ENCODE measurements at regions not wholly inside any gene's neighbourhood (a gene's known extent, or its start where the extent isn't known, plus 50 kb on each side); places are given as distances from the start of the nearest gene placed in this dataset.
"Not testable (repeated sequence)": the region's sequence is repeated elsewhere in the genome, so short reads cannot be mapped to it uniquely, and the experiment has no call there.

DNA sequence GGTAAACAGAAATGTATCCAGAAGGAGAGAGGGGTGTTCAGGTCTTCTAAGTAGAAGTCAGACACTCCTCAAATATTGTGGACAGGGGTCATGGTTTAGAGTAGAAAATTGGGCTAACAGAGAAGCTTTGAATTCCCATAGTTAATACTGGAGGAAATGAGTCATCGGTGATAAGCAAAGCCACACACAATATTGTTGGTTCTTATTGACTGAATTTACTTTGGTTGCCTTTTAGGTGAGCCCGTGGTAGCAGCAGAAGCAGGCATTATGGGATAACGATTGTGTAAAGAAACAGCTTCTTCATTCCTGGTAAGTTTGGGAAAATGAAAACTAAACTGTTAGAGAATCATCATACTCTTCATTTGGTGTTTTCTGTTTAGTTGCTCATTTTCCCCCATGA lies 110.2 kb upstream of the VKORC1L1 start:
- FAIRE-seq; H3K27ac ChIP-seq (ENCODE audit: control insufficient read depth, insufficient read depth, low read length); H3K9me1 ChIP-seq (ENCODE audit: control insufficient read depth, extremely low read depth, insufficient read depth, low read length); H3K27me3 ChIP-seq (ENCODE audit: control insufficient read depth, extremely low read depth, insufficient read depth, low read length); dilution Hi-C loops (cut with MboI; ENCODE audit: extremely low pct_ligation_motif_present, low sequenced_read_pairs); H3K4me2 ChIP-seq (ENCODE audit: control insufficient read depth, extremely low read depth, insufficient read depth, low read depth, low read length); H3K4me1 ChIP-seq (ENCODE audit: control insufficient read depth, extremely low read depth, insufficient read depth, low read length); H2AFZ ChIP-seq (ENCODE audit: control insufficient read depth, low read length); H4K20me1 ChIP-seq (ENCODE audit: control insufficient read depth, extremely low read depth, insufficient read depth, low read length); DNase-seq (ENCODE audit: low read depth, low spot score); H3K9me3 ChIP-seq (ENCODE audit: control insufficient read depth, low read depth, low read length); H3K36me3 ChIP-seq (ENCODE audit: control insufficient read depth in 2 of 2, extremely low read depth in 1 of 2, insufficient read depth in 2 of 2, low read length in 2 of 2); H3K4me3 ChIP-seq (ENCODE audit: control insufficient read depth in 2 of 3, extremely low read depth in 1 of 3, insufficient read depth in 2 of 3, low read depth in 1 of 3, low read length in 3 of 3); H3K9ac ChIP-seq (ENCODE audit: control insufficient read depth, extremely low read depth, insufficient read depth, low read length); H3K79me2 ChIP-seq (ENCODE audit: control insufficient read depth, insufficient read depth, low read length): not testable (repeated sequence)

- H3K27ac ChIP-seq (ENCODE audit: control insufficient read depth, insufficient read depth, low read length); H3K27me3 ChIP-seq (ENCODE audit: control insufficient read depth, extremely low read depth, insufficient read depth, low read length); H3K4me2 ChIP-seq (ENCODE audit: control insufficient read depth, extremely low read depth, insufficient read depth, low read depth, low read length); H3K4me1 ChIP-seq (ENCODE audit: control insufficient read depth, extremely low read depth, insufficient read depth, low read length); H3K9me3 ChIP-seq (ENCODE audit: control insufficient read depth, low read depth, low read length); H3K36me3 ChIP-seq (ENCODE audit: control insufficient read depth in 2 of 2, extremely low read depth in 1 of 2, insufficient read depth in 2 of 2, low read length in 2 of 2); H2AFZ ChIP-seq (ENCODE audit: control insufficient read depth, low read length); H3K9ac ChIP-seq (ENCODE audit: control insufficient read depth, extremely low read depth, insufficient read depth, low read length); H3K9me1 ChIP-seq (ENCODE audit: control insufficient read depth, extremely low read depth, insufficient read depth, low read length); FAIRE-seq; DNase-seq (ENCODE audit: low read depth, low spot score); H4K20me1 ChIP-seq (ENCODE audit: control insufficient read depth, extremely low read depth, insufficient read depth, low read length); H3K4me3 ChIP-seq (ENCODE audit: control insufficient read depth in 2 of 3, extremely low read depth in 1 of 3, insufficient read depth in 2 of 3, low read depth in 1 of 3, low read length in 3 of 3); dilution Hi-C loops (cut with MboI; ENCODE audit: extremely low pct_ligation_motif_present, low sequenced_read_pairs); H3K79me2 ChIP-seq (ENCODE audit: control insufficient read depth, insufficient read depth, low read length): not testable (repeated sequence)
These were observed 109.8 kb upstream of the VKORC1L1 start for GRCh38 chr7:65763114-65763513.

GRCh38 chr7:65770473-65771225 lies 102.2 kb upstream of the VKORC1L1 start:
- dilution Hi-C loops (cut with MboI; ENCODE audit: extremely low pct_ligation_motif_present, low sequenced_read_pairs); H3K79me2 ChIP-seq (ENCODE audit: control insufficient read depth, insufficient read depth, low read length); H3K27me3 ChIP-seq (ENCODE audit: control insufficient read depth, extremely low read depth, insufficient read depth, low read length); H3K9me3 ChIP-seq (ENCODE audit: control insufficient read depth, low read depth, low read length); H3K9me1 ChIP-seq (ENCODE audit: control insufficient read depth, extremely low read depth, insufficient read depth, low read length); H4K20me1 ChIP-seq (ENCODE audit: control insufficient read depth, extremely low read depth, insufficient read depth, low read length); H3K36me3 ChIP-seq (ENCODE audit: control insufficient read depth in 2 of 2, extremely low read depth in 1 of 2, insufficient read depth in 2 of 2, low read length in 2 of 2); H3K4me1 ChIP-seq (ENCODE audit: control insufficient read depth, extremely low read depth, insufficient read depth, low read length): not testable (repeated sequence)
- peak overlapping the region; percentile 72 to 78 (median 74) for H3K4me3 ChIP-seq (ENCODE audit: control insufficient read depth in 2 of 3, extremely low read depth in 1 of 3, insufficient read depth in 2 of 3, low read depth in 1 of 3, low read length in 3 of 3)
- peak overlapping the region; percentile 81 for H3K4me2 ChIP-seq (ENCODE audit: control insufficient read depth, extremely low read depth, insufficient read depth, low read depth, low read length)
- H2AFZ ChIP-seq (ENCODE audit: control insufficient read depth, low read length) = peak overlapping the region; percentile 98
- peak overlapping the region; percentile 77 for H3K9ac ChIP-seq (ENCODE audit: control insufficient read depth, extremely low read depth, insufficient read depth, low read length)
- H3K27ac ChIP-seq (ENCODE audit: control insufficient read depth, insufficient read depth, low read length) = peak overlapping the region; percentile 75
- peak; percentile 58 for FAIRE-seq
- DNase-seq (ENCODE audit: low read depth, low spot score) = peak; percentile 35

GRCh38 chr7:65771226-65771569 lies 101.7 kb upstream of the VKORC1L1 start:
- H3K9me1 ChIP-seq (ENCODE audit: control insufficient read depth, extremely low read depth, insufficient read depth, low read length); FAIRE-seq; H3K79me2 ChIP-seq (ENCODE audit: control insufficient read depth, insufficient read depth, low read length); DNase-seq (ENCODE audit: low read depth, low spot score); dilution Hi-C loops (cut with MboI; ENCODE audit: extremely low pct_ligation_motif_present, low sequenced_read_pairs); H4K20me1 ChIP-seq (ENCODE audit: control insufficient read depth, extremely low read depth, insufficient read depth, low read length); H3K36me3 ChIP-seq (ENCODE audit: control insufficient read depth in 2 of 2, extremely low read depth in 1 of 2, insufficient read depth in 2 of 2, low read length in 2 of 2); H3K27me3 ChIP-seq (ENCODE audit: control insufficient read depth, extremely low read depth, insufficient read depth, low read length); H3K9me3 ChIP-seq (ENCODE audit: control insufficient read depth, low read depth, low read length); H3K4me1 ChIP-seq (ENCODE audit: control insufficient read depth, extremely low read depth, insufficient read depth, low read length): not testable (repeated sequence)
- Histone ChIP-seq H3K9ac (ENCODE audit: control insufficient read depth, extremely low read depth, insufficient read depth, low read length) (peak overlapping the region; percentile 77), H3K4me2 (ENCODE audit: control insufficient read depth, extremely low read depth, insufficient read depth, low read depth, low read length) (peak overlapping the region; percentile 81), H2AFZ (ENCODE audit: control insufficient read depth, low read length) (peak overlapping the region; percentile 75), H3K4me3 (ENCODE audit: control insufficient read depth in 2 of 3, extremely low read depth in 1 of 3, insufficient read depth in 2 of 3, low read depth in 1 of 3, low read length in 3 of 3) (peak overlapping the region; percentile 64 to 74 (median 72)), H3K27ac (ENCODE audit: control insufficient read depth, insufficient read depth, low read length) (peak overlapping the region; percentile 75)

DNA sequence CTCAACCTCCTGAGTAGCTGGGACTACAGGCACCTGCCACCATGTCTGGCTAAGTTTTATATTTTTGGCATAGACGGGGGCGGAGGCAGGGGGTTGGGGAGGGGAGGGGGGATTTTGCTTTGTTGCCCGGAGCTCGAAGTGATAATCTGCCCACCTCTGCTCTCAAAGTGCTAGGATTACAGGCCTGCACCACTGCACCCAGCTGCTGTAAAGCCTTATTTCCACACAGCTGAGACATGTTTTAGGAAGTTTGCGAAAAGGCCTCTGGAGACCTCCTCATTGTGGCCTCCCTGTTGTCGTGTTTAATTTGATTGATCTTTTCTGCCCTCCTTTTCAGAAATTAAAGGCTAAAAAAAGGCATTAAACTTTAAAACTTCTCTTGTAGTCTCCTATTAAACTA lies 96.2 kb upstream of the VKORC1L1 start:
- H3K4me2 ChIP-seq (ENCODE audit: control insufficient read depth, extremely low read depth, insufficient read depth, low read depth, low read length); H3K27me3 ChIP-seq (ENCODE audit: control insufficient read depth, extremely low read depth, insufficient read depth, low read length); H4K20me1 ChIP-seq (ENCODE audit: control insufficient read depth, extremely low read depth, insufficient read depth, low read length); H3K9me1 ChIP-seq (ENCODE audit: control insufficient read depth, extremely low read depth, insufficient read depth, low read length); H3K27ac ChIP-seq (ENCODE audit: control insufficient read depth, insufficient read depth, low read length); H2AFZ ChIP-seq (ENCODE audit: control insufficient read depth, low read length); H3K4me3 ChIP-seq (ENCODE audit: control insufficient read depth in 2 of 3, extremely low read depth in 1 of 3, insufficient read depth in 2 of 3, low read depth in 1 of 3, low read length in 3 of 3); FAIRE-seq; H3K36me3 ChIP-seq (ENCODE audit: control insufficient read depth in 2 of 2, extremely low read depth in 1 of 2, insufficient read depth in 2 of 2, low read length in 2 of 2); H3K4me1 ChIP-seq (ENCODE audit: control insufficient read depth, extremely low read depth, insufficient read depth, low read length); H3K79me2 ChIP-seq (ENCODE audit: control insufficient read depth, insufficient read depth, low read length); DNase-seq (ENCODE audit: low read depth, low spot score); H3K9me3 ChIP-seq (ENCODE audit: control insufficient read depth, low read depth, low read length); dilution Hi-C loops (cut with MboI; ENCODE audit: extremely low pct_ligation_motif_present, low sequenced_read_pairs); H3K9ac ChIP-seq (ENCODE audit: control insufficient read depth, extremely low read depth, insufficient read depth, low read length): not testable (repeated sequence)

All from keratinocyte (primary cell).